ENCODE measurements at regions not wholly inside any gene's neighbourhood (a gene's known extent, or its start where the extent isn't known, plus 50 kb on each side); places are given as distances from the start of the nearest gene placed in this dataset.

GRCh38 chr22:48710410-48710809, 1117.3 kb downstream of the BRD1 start:
- no peak for TF ChIP-seq CTCF (IDR thresholded peaks at IDR 0.05)
- no peak for TF ChIP-seq POLR2AphosphoS5 (IDR thresholded peaks at IDR 0.05; ENCODE audit: low read depth, low read length)
- TF ChIP-seq REST (IDR thresholded peaks at IDR 0.05; ENCODE audit: insufficient read depth in 1 of 2, low read depth in 2 of 2, low read length in 1 of 2) = no peak
- TF ChIP-seq SIN3A (IDR thresholded peaks at IDR 0.05; ENCODE audit: borderline replicate concordance, insufficient read depth, low read depth, low read length) = no peak

Measured in Panc1 (cell line).